Panc1 (cell line): ENCODE measurements at regions not wholly inside any gene's neighbourhood (a gene's known extent, or its start where the extent isn't known, plus 50 kb on each side); places are given as distances from the start of the nearest gene placed in this dataset.

ENCODE experiments used
- ATAC-seq: fragments of 200-7000 bp; cut with Tn5 transposase; 2 replicates; pipeline ENCODE4 v1.9.1; 2020; ENCODE audit warnings: mild to moderate bottlenecking, moderate library complexity
- BruUV-seq: library from RNA; stranded (reverse); fragments of 400-500 nt; replicated peaks from 2 replicates; lab custom pipeline; 2021; lab: Mats Ljungman, UMichigan
- CTCF ChIA-PET: fragments of 300-600 bp; sonication (Branson Sonifier 250); formaldehyde crosslinking; loops from one replicate; lab custom pipeline; 2022; ENCODE audit warnings: antibody characterized with exemption; lab: Charles Lee
- POLR2A ChIA-PET: fragments of 300-600 bp; sonication (Branson Sonifier 250); formaldehyde crosslinking; loops from one replicate; lab custom pipeline; 2022; ENCODE audit warnings: antibody characterized with exemption; lab: Charles Lee
- DNase-seq: peaks from one replicate; pipeline ENCODE4 v3.0.0-alpha.2; 2010; ENCODE audit warnings: low read depth, low spot score
- H3K27ac ChIP-seq: 2 replicates; pipeline ENCODE4 v1.5.1; 2011; ENCODE audit warnings: mild to moderate bottlenecking, low read length, inconsistent platforms
- H3K27me3 ChIP-seq: fragments of 200-500 bp; sonication (Bioruptor generic); 2 replicates; pipeline ENCODE4 v1.6.0; 2014; ENCODE audit warnings: low read length, inconsistent platforms; ENCODE audit not compliant: control insufficient read depth, insufficient read depth
- H3K36me3 ChIP-seq: fragments of 200-500 bp; sonication (Bioruptor generic); 2 replicates; pipeline ENCODE4 v1.5.1; 2014; ENCODE audit warnings: inconsistent platforms, mild to moderate bottlenecking, low read length, moderate library complexity; ENCODE audit not compliant: control insufficient read depth, insufficient read depth
- H3K4me1 ChIP-seq: 2 replicates; pipeline ENCODE4 v1.5.1; 2011; ENCODE audit warnings: inconsistent platforms, mild to moderate bottlenecking, low read length, moderate library complexity; ENCODE audit not compliant: control insufficient read depth, insufficient read depth
- H3K4me3 ChIP-seq, 2 experiments: 2 replicates each; pipeline ENCODE4 v1.5.1; 2011 to 2012; ENCODE audit warnings: low read depth in 2 of 2, low read length in 2 of 2, mild to moderate bottlenecking in 2 of 2, inconsistent platforms in 1 of 2, moderate library complexity in 1 of 2
- H3K9me3 ChIP-seq: fragments of 200-500 bp; sonication (Bioruptor generic); 2 replicates; pipeline ENCODE4 v1.5.1; 2014; ENCODE audit warnings: low read depth, mild to moderate bottlenecking, inconsistent platforms, low read length, moderate library complexity; ENCODE audit not compliant: control insufficient read depth, insufficient read depth
- CTCF ChIP-seq: fragments of 450-650 bp; IDR thresholded peaks from 2 replicates; pipeline ENCODE4 v1.5.1; 2017; ENCODE audit warnings: mild to moderate bottlenecking
- POLR2AphosphoS5 ChIP-seq: IDR thresholded peaks from 2 replicates; pipeline ENCODE4 v1.6.1; 2012; ENCODE audit warnings: mild to moderate bottlenecking, low read depth, low read length, moderate library complexity
- REST ChIP-seq, 2 experiments: IDR thresholded peaks; 2 replicates each; pipeline ENCODE4 v1.6.1; 2011 to 2012; ENCODE audit warnings: low read depth in 2 of 2, control low read depth in 1 of 2, low read length in 1 of 2, mild to moderate bottlenecking in 1 of 2, moderate library complexity in 1 of 2; ENCODE audit not compliant: insufficient read depth in 1 of 2
- SIN3A ChIP-seq: IDR thresholded peaks from 2 replicates; pipeline ENCODE4 v1.6.1; 2012; ENCODE audit warnings: low read depth, mild to moderate bottlenecking, low read length, moderate library complexity, borderline replicate concordance; ENCODE audit not compliant: insufficient read depth
- TCF7L2 ChIP-seq: IDR thresholded peaks from 2 replicates; pipeline ENCODE4 v1.6.1; 2011; ENCODE audit warnings: mild to moderate bottlenecking, low read depth, low read length, inconsistent platforms
- in situ Hi-C: cut with HindIII; loops from 2 replicates; pipeline ENCODE4 v1.10.0; 2016; ENCODE audit warnings: low sequenced_read_pairs, low pct_unique_long_range_greater_than_20kb
- intact Hi-C: fragments of 100-400 bp; cut with micrococcal nuclease; formaldehyde crosslinking; loops from one replicate; pipeline ENCODE4 v1.10.0; 2022; ENCODE audit not compliant: unreplicated experiment

GRCh38 chr11:104734998-104735397 lies 163.3 kb downstream of the CASP12 start:
- CTCF ChIA-PET, result no interaction called here
- no peak for DNase-seq
- intact Hi-C loops (no loop called here), in situ Hi-C loops (no loop called here)
- no peaks in the 10 kb centered on the region for H3K9me3 ChIP-seq
- no peak overlapping the region for H3K4me3 ChIP-seq
- POLR2A ChIA-PET, result no interaction called here
- ATAC-seq, result no peak
- H3K4me1 ChIP-seq, result no peaks in the 10 kb centered on the region
- TF ChIP-seq SIN3A (no peak), CTCF (no peak), TCF7L2 (no peak), REST (IDR thresholded peaks at IDR 0.05; ENCODE audit: insufficient read depth in 1 of 2, low read depth in 2 of 2, low read length in 1 of 2) (no peak), POLR2AphosphoS5 (no peak)
- no peaks in the 10 kb centered on the region for H3K27me3 ChIP-seq
- H3K36me3 ChIP-seq, result no peaks in the 10 kb centered on the region
- no peak overlapping the region for H3K27ac ChIP-seq
- no TSS peak for BruUV-seq

- ATAC-seq (no peak), DNase-seq (no peak)
- ChIA-PET CTCF (no interaction called here), POLR2A (no interaction called here)
- H3K27me3 ChIP-seq, result no peaks in the 10 kb centered on the region
- H3K27ac ChIP-seq, result no peak overlapping the region
- no peak overlapping the region for H3K4me3 ChIP-seq
- H3K9me3 ChIP-seq, result no peaks in the 10 kb centered on the region
- TF ChIP-seq CTCF (no peak), SIN3A (no peak), TCF7L2 (no peak), POLR2AphosphoS5 (no peak), REST (IDR thresholded peaks at IDR 0.05; ENCODE audit: insufficient read depth in 1 of 2, low read depth in 2 of 2, low read length in 1 of 2) (no peak)
- no TSS peak for BruUV-seq
- intact Hi-C loops (no loop called here), in situ Hi-C loops (no loop called here)
- H3K36me3 ChIP-seq, result no peaks in the 10 kb centered on the region
- H3K4me1 ChIP-seq, result no peaks in the 10 kb centered on the region
Observed at GRCh38 chr11:104731890-104732289, 166.4 kb downstream of the CASP12 start.
